ENCODE measurements at regions not wholly inside any gene's neighbourhood (a gene's known extent, or its start where the extent isn't known, plus 50 kb on each side); places are given as distances from the start of the nearest gene placed in this dataset.

- TF ChIP-seq CTCF (IDR thresholded peaks at IDR 0.05) = no peak
- TF ChIP-seq POLR2AphosphoS5 (IDR thresholded peaks at IDR 0.05; ENCODE audit: insufficient read depth in 1 of 2, low read depth in 1 of 2) = no peak
Measured at GRCh38 chr21:25092441-25093011, 514.8 kb downstream of the MRPL39 start.

Measured in vagina (tissue), 2 donors.